IPS-NIHi7 (cell line): ENCODE measurements at regions not wholly inside any gene's neighbourhood (a gene's known extent, or its start where the extent isn't known, plus 50 kb on each side); places are given as distances from the start of the nearest gene placed in this dataset.

ENCODE experiments used
- DNase-seq: peaks from one replicate; pipeline ENCODE4 v3.0.0; 2012; ENCODE audit warnings: mixed read lengths; ENCODE audit errors: extremely low spot score

DNA sequence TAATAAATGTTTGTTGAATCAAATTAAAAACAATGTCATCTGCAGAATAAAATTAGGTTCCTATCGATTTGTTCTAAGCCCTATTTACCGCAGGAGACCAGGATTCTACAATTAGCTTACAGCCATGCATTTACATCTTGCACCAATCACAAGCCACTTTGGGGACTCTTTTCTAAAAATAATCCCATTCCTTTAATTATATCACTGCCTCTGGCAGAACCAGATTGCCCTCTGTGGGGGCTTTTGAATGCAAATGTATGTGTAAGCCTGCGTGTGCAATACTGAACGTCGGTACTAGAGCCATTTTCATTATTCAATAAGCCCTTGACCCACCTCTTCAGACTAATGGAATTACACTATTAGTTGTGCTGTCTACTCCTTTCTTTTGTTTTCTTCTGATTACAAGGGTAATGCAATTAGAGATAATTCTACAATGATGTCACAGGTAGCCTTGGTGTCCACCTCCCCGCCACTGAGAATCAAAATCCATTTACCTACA is 391.3 kb upstream of the XYLT1 start:
- DNase-seq = no peak

DNA sequence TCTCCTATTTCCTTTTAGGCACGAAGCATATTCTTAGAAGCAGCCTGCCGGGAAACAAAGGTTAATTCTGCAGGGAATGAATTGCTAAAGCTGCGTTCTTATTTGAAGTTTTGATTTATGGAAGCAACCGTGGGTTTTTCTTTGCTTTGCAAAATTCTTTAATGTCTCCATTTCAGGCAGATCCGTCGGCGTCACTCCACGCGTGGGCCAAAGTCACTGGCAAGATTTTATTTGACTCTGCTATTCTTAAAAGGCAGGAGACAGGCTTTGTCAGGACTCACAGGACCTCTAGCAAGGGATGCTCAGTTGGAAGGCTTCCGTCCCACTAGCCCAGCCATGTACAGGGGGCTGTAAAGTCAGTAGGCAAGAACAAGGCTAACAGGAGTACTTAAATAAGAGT is 387.3 kb upstream of the XYLT1 start:
- no peak for DNase-seq

GRCh38 chr16:17853958-17854357 is 383.2 kb upstream of the XYLT1 start:
- DNase-seq = no peak

GRCh38 chr16:17852977-17853702 is 382.4 kb upstream of the XYLT1 start:
- DNase-seq = no peak

- DNase-seq = peak; percentile 29
These were observed 380.0 kb upstream of the XYLT1 start for GRCh38 chr16:17850581-17851250.

DNA sequence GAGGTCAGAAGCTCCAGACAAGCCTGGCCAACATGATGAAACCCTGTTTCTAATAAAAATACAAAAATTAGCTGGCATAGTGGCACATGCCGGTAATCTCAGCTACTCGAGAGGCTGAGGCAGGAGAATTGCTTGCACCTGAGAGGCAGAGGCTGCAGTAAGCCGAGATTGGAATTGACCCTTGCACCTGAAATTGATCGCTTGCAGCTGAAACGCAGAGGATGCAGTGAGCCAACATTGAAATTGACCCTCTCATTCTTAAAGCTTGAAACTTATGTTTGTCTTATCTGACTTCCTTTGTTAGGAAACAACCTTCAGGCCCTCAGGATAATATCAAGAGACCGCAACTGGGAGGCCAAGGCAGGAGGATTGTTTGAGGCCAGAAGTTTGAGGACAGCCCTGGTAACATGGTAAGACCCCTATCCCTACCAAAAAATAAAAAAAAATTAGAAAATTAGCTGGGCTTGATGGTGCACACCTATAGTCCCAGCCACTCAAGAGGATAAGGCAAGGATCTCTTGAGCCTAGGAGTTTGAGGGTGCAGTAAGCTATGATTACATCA is 376.6 kb upstream of the XYLT1 start:
- no peak for DNase-seq

DNA sequence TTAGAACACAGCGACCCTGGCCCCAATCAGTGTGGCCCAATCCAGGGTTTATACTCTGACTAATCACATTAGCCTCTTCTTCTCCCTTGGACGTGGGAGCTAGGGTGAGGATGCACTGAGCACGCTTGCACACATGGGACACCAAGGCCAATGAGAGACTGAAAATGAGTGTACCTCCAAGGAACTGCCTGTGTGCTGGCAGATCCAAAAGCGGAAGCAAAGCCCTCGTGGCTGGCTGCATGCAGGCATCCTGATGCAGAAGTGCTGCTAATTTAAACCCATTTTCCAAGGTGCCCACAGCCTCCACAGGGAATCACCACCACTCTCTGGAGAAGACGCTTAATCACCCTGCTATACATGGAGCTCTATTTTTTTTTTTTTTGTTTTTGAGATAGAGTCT is 375.3 kb upstream of the XYLT1 start:
- no peak for DNase-seq

- DNase-seq = no peak
These were observed 374.3 kb upstream of the XYLT1 start for GRCh38 chr16:17845031-17845430.

- no peak for DNase-seq
These were observed 373.1 kb upstream of the XYLT1 start for GRCh38 chr16:17843905-17844304.

GRCh38 chr16:17839907-17840306 is 369.1 kb upstream of the XYLT1 start:
- no peak for DNase-seq

- no peak for DNase-seq
These were observed 368.5 kb upstream of the XYLT1 start for GRCh38 chr16:17839272-17839671.

DNA sequence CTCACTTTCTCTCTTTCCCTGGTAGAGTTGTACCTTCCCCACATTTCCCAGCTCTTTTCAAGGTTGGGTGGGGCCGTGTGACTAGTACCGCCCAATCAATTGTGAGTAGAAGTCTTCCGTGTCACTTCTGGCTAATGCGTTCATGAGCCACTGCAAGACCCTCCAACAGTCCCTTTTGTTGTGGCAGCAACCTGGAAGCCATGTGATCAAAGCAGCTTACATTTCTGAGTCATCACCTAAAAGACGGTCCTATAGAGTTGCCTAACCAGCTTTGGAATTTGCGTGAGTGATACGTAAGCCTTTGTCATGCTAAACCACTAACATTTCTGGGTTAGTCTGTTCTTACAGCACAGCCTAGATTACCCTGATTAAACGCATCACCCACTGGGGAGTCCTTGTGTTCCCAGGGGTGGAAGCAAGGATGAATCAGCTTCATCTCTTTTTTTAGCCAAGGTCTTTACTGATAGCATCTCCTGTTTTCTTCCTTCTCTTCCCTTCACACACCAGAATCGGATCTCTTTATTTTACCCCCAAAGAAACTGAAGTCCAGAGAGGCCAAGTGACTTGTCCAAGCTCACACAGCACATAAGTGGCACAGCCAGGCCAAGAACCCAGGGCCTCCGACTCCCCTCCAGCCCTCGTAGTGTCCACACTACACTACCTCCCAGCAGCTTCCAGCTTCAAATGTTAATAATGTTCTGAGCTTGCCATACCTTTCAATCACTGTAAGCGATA is 366.3 kb upstream of the XYLT1 start:
- DNase-seq = peak; percentile 75

DNA sequence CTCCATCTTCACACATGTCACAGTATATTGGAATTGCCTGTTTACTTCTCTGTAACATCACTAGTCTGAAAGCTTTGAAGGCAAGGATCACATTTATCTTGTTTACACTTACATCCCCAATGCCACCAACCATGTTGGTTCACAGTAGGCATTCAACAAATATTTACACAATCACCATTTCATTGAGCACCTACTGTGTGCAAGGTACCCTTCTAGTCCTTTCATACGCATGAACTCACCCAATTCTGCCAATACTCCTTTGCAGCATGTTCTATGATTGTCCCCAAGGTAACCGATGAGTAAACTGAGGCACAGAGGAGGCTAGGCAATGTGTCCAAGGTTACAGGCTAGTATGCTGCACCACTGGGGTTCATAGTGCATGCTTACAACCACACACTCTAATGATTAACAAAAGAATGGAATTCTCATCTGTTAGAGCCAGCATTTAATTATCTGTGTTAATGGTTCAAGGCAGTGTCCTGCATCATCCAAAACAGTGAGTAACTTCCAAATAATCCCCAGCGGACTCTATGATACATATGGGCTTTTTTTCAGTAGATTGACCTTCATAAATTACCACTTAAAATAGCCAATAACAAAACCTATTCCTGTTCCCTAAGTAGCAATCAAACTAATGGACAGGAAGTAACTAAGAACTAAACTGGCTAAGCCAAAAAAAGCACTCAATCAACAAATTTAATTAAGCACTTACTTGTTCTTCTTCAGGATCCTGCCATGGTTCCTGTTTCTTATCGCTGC is 364.5 kb upstream of the XYLT1 start:
- DNase-seq = no peak

GRCh38 chr16:17832738-17833137 is 362.0 kb upstream of the XYLT1 start:
- DNase-seq = no peak

- DNase-seq = peak; percentile 42
These were observed 360.6 kb upstream of the XYLT1 start for GRCh38 chr16:17831330-17831729.

GRCh38 chr16:17830651-17831050 is 359.9 kb upstream of the XYLT1 start:
- DNase-seq = no peak

GRCh38 chr16:17829811-17830210 is 359.1 kb upstream of the XYLT1 start:
- DNase-seq = no peak

- DNase-seq = no peak
These were observed 357.3 kb upstream of the XYLT1 start for GRCh38 chr16:17828012-17828411.

- no peak for DNase-seq
These were observed 356.6 kb upstream of the XYLT1 start for GRCh38 chr16:17827313-17827712.

DNA sequence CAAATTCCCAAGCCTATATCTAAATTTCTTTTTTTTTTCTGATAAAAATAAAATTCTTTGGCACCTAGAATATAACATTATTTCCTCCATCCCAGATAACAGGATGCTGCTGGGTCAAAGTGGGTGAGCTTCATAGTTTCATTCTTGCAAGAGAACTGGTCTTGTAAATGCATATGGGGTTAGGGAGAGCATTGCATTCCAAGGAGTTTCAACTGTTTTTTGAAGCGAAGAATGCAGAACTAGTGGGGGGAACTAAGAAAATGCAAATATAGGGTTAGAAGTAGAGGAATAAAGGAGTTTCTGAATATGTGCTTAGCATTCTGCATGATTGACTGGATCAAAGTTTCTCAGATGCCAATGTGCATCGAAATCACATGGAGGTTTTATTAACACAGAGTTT is 347.2 kb upstream of the XYLT1 start:
- DNase-seq = no peak

DNA sequence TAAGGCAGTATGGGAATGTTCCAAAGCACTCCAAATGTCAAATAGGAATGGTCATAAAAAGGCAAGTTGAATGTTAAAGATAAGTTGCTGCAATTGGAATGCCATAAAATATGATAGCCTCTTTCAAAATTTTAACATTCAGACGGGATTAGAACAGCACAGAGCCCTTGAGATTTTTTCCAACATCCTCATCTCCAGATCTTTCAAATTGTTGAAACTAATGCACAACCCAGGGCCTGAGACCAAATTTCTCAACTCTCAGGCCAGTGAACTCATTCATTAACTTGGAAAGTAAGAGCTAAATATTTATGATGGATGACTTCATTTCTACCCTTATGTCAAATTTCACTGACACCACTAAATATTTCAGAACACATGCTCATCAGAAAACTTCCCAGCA is 346.5 kb upstream of the XYLT1 start:
- no peak for DNase-seq

- no peak for DNase-seq
These were observed 342.0 kb upstream of the XYLT1 start for GRCh38 chr16:17812771-17813170.
